SHP77 (cell line): ENCODE measurements at regions not wholly inside any gene's neighbourhood (a gene's known extent, or its start where the extent isn't known, plus 50 kb on each side); places are given as distances from the start of the nearest gene placed in this dataset.

ENCODE experiments used
- DNase-seq, 2 experiments: peaks; one replicate each; lab custom pipeline; 2025; lab: John Stamatoyannopoulos, UW

DNA sequence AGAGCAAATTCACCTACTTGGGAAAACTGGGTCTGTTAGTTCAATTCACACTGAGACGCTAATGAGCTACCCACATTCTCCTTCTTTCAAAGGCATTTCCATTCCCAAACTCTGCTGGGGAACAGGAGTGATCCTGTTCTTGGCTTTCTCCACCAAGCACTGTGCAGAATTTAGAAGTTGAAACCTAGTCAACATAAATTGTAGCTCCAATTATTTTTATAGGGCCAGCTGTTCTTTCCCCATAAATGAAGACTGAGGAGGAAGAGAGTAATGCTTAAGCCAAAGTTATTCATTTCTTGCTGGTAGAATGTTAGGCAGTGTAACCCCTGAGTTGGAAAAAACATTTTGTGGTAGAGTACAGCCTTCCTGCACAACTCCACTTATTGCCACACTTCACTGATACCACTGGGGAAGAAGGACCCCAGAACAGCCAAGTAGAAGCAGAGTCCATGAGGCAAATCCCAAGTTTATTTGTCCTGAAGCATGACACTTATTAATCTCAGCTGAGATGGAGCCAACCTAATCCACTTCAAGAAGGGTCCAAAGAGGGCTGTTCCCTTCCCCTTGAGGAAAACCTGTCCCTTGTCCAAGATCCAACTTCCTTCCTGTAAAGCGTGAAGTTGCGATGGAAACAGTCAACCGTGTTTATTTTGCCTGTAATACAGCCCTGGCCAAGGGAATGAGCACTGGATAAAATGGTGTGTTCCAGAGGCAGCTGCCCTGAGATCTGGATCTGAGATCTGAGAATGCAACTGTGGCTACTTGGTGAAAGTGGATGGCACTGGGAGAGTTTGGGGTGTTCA lies 151.8 kb downstream of the TBX5 start:
- no peak for DNase-seq

DNA sequence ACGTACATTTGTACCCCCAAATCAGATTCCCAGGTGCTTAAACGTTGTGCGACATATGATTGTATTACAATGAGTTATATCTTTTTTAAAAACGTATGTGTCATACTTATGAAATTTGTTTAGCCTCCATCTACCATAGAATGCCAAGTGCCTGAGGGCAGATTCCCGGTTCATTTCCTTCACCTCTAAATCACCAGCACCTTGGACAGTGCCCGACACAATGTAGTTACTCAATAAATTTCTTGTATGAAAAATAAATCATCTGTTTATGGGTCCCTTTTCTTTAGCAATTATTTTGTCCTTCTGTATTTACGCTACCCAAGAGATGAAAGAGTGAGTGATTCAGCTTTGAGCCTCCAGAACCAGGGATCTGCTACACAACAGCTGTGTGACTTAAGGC lies 157.4 kb downstream of the TBX5 start:
- no peak for DNase-seq

DNA sequence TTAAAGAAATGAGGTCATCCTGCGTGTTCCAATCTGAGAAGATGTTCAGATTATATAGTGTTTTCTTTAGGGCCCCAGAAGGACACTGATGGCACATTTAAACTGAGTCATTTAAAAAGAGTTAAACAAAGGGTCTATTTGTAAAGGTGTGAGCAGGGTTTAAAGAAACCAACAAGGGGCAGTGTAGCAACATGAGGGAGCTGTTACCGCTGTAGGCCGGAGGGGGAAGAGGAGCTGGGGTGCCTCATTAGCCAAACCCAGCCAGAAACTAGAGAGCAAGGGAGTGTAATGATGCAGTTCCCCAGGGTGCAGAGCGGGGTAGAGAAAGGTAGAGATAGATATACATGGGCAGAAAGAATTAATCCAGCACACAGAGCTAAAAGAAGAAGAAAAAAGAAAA lies 160.4 kb downstream of the TBX5 start:
- no peak for DNase-seq

DNA sequence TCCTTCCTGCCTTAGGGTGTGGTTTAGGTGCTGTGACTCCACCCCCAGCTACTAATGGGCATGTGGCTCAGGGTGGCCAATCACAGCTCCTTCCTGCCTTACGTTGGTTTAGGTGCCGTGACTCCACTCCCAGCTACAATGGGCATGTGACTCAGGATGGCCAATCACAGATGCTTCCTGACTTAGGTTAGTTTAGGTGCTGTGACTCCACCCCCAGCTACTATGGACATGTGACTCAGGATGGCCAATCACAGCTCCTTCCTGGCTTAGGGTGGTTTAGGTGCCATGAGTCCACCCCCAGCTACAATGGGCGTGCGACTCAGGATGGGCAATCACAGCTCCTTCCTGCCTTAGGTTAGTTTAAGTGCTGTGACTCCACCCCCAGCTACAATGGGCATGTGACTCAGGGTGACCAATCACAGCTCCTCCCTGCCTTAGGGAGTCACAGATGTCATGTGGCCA lies 163.9 kb downstream of the TBX5 start:
- DNase-seq = no peak

DNA sequence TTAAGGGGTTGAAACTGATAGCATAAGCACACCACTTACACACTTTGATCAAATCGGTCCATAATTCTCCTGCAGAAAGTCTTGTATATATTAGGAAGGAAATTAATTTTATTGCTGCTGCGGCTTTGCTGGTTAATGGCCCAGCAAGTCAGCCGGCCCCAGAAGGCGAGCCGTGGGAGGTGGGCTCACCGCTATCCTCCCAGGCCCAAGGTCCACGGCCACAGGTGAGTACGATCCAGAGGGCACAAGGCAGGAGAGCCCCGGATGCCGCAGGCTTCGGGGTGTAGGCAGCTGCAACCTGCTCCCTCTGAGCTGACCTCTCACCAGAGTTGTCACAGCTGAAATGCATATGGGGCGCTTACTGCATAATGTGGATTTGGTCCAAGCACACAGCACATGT lies 165.7 kb downstream of the TBX5 start:
- no peak for DNase-seq

DNA sequence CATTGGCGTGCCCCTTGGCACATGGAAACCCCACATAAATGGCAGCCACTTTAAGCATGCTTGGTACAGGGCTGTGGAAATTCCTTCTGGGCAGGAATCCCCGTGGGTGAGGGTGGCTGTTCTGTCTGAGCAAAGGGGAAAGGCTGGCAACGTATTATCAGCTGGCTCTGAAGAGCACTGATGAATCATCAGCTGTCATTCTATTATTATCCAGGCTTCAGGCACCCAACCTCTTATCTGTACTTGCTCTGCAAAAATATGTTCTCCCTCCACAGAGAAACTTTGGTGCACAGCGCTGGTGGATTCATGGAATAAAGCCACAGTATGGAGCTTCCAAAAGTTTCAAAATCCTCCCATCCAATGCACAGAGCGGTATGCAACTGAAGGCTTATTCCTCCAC lies 167.1 kb downstream of the TBX5 start:
- DNase-seq = no peak

DNA sequence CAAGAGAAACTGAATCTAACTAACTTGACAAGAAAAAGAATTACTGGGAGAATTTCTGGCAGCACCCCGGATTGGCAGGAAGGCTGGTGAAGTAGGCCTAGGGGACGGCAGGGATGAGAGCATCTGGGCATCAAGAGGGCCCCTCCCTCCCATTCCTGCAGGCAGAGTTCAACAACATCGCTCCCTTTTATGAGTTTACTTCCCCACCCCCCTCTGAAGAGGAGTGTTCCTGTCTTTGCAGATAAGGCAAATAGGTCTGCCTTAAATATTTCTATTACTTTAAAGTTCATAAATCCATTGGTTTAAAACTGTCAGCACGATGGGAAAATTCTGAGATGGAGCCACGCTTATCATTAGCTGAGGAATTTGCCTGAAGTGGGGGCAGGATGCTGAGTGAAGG lies 168.7 kb downstream of the TBX5 start:
- DNase-seq = no peak

DNA sequence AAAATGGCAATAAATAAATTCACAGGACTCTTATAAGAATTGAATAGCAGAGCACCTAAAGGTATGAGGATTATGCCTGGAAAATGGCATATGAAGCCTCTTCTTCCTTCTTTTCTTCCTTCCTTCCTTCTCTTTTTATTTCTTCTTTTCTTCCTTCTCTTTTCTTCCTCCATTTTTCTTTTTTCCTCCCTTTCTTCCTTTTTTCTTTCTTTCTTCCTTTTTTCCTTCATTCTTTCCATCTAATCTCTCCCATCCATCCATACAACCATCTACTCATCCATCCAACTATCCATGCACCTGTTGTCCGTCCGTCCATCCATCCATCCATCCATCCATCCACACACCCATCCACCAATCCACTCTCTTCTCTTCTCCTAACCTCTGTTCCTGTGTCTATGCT lies 173.8 kb downstream of the TBX5 start:
- no peak for DNase-seq

DNA sequence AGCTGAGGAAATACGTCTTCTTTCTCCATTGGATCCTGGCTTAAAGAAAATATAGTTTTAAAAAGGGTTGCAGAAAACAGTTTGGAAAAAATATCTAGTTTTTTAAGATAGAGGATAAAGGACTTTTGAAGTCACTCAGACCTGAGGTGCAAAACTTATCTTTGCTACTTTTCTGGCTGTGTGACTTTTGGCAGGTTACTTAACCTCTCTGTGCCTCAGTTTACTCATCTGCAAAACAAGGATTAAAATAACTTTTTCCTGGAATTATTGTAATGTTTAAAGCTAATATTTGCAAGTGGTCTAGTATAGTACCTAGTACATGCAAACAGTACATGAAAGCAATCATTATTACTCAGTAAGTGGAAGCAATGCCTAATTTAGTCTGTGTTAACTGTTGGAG lies 176.8 kb downstream of the TBX5 start:
- DNase-seq = no peak

DNA sequence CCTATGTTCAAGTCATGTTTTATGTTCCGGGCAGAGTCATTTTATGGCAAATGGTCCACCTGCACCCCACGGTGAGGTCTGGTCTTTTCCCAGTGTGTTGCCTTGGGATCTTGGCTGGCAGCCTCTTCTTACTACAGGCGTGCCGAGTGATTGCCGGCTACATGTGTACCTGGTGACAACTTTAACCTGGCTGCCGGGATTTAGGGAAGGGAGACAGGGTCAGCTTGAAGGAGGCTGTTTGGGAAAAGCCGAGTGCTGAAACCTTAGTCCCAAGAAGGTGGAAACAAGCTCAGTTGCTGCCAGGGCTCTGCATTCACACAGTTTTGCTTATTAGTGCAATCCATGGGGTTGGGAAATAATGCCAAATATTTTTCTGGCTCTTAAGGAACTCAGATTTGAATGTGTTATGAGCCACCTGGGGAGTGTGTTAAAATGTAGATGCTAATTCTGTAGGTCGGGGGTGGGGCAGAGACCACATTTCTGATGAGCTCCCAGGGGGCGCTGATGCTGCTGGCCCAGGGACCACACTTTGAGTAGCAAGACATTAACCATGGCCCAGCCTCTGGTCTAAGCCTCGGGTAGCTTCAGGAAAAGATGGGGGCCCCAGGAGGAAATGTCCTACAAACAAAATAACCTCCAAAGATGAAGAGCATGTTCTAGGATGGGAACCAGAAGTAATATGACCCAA lies 179.6 kb downstream of the TBX5 start:
- DNase-seq = no peak

DNA sequence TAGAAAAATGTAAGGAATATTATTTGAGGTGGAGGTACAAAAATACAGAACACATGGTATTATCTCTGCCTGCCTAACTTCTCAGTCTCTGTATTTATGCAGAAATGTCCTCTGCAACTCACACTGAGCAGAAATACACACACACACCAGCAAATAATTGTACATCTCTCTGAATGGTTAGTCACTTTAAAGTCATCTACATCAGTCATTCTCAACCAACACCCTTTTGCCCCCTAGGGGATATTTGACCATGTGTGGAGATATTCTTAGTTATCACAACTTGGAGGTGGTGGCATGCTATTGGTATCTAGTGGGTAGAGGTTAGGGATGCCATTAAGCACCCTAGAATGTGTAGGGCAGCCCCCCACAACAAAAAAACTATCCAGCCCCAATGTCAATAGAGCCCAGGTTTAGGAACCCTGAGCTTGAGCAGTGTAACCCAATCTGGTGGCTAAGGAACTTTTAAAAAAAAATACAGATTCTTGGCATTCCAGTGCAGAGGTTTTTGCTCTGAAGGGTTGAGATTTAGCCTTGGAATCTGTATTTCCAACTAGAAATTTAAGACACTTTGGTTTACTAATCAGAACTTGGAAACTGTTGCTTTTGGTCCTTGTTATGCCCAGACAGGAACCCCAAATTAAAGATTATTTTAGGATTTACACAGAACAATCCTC lies 183.8 kb downstream of the TBX5 start:
- no peak for DNase-seq

DNA sequence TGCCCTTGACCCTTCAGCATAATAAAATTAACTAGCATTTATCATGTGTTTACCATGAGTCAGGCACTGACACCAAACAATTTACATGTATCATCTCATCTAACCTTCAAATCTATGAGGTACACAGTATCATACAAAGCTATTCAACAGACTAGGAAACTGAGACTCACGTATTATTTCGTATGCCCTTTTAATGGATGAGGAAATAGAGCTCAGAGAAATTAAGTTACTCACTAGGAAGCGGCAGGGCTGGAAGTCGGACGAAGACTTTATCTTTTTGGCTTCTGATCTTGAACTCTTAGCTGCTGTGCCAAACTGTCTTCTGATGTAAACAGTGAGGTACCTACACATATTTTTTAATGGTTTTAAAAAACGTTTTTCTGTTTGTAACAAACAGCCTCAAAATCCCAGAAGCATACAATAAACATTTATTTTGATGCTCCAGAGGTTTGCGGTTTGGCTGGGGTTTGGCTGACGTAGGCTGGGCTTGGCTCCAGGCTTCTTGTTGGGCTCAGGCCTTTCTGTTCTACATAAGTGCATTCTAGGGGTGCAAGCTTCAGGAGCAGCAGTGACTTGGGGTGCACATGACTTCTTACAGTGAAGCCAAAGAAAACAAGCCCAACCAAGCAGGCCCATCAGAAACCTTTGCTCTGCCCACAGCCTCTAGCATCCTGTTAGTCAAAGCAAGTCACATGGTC lies 184.7 kb downstream of the TBX5 start:
- no peak for DNase-seq

DNA sequence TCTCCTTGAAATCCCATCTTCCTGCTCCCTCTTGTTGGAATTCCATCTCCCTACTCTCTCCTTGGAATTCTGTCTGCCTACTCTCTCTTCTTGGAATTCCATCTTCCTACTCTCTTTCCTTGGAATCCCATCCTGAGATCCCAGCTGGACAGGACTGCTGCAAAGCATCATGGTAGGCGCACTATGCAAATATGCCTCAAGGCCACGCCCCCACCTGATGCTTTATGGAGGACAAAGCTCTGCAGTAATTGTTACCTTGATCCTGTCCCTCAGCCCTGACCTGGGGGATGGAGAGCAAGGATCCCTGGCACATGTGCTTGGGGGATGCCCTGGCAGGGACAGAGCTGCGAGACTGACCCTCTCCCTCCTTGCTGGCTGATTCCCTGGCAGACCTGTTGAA lies 185.6 kb downstream of the TBX5 start:
- DNase-seq = no peak

DNA sequence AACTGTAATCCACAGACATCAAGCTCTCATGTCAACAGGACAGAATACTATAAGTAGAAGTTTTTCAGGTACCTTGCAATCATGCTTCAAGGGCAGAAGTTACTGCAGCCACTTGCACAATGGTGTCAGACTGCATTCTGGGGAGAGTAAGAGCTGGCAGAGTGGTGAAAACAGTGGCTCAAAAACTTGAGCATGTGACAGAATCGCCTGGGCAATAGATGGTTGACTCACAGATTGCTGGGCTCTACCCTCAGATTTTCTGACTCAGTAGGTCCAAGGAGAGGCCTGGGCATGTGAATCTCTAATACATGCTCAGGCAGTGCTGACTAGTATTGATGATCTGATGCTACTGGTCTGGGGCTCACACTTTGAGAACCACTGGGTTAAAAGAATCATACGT lies 187.8 kb downstream of the TBX5 start:
- DNase-seq = no peak

DNA sequence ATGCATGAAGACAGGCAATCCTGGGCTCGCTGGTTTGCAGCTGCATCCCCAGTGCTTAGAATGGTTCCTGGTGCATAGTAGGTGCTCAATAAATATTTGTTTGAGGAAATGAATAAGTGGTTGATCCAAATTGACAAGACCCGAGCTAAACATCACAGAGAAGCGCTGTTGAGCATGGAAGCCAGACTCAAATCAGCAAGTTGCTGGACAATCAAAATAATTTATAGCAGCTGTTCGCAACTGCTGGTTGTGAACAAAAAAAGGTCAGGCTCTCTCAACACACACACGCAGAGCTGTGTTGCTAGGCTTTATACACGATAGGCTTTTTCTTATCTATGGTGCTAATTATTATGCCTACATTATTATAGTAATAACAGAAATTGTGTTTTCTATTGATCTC lies 190.2 kb downstream of the TBX5 start:
- no peak for DNase-seq

DNA sequence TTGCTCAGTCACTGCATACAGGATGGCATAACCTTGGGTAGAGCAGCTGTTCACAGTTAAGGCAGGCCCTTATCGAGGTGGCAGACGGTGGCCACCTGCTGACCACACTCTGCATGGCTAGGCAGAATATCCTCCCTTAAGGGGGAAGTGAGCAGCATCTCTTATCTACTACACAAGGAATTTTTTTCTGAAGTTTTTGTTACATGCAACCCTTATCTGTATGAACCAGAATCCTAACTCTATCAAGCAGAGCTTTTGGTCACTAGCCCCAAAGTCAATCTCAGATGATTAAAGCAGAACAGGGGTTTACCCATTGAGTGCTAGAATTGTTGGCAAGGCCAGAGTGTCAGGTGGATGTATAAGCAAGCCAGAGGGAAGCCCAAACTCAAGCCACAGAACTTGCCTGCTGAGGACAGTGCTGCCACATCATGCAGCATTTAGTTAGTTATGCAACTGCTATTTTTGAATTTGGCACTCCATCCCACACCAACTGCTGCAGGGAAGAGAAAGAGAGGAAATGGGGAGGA lies 192.8 kb downstream of the TBX5 start:
- peak; percentile 38 to 66 for DNase-seq

DNA sequence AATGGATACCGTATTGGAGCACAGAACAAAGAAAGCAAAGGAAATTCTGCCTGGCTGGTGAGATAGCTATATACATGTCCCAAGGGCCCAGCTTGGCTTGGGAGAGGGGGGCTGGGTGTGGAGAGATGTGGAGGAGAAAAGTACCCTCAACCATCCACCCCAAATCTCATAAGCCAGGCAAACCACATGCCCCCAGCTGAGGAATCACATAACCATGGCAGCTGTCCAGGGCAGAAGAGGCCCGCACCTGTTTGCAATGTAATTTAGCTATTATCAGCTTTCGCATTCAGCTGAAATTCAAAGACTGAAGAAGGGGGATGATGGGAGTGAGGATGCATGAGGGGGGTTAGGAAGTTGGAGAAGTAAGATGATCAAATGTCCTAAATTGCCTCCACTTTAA lies 196.1 kb downstream of the TBX5 start:
- DNase-seq = peak; percentile 19 to 28

DNA sequence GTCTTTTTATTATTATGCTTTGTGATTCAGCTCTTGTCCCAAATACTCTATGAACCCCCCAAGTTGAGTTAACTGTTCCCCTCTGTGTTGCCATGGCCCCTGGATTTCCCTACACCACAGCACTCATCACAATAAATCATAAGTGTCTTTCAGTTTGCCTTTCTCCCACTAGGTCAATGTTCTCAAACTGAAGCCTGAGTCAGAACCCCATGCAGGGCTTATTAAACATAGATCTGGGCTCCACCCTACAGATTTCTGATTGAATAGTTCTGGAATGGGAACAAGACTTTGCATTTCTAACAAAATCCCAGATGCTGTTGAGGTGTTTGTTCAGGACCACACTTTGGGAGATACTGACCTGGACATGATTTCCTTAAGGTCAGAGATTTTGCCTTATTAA lies 199.4 kb downstream of the TBX5 start:
- no peak for DNase-seq

DNA sequence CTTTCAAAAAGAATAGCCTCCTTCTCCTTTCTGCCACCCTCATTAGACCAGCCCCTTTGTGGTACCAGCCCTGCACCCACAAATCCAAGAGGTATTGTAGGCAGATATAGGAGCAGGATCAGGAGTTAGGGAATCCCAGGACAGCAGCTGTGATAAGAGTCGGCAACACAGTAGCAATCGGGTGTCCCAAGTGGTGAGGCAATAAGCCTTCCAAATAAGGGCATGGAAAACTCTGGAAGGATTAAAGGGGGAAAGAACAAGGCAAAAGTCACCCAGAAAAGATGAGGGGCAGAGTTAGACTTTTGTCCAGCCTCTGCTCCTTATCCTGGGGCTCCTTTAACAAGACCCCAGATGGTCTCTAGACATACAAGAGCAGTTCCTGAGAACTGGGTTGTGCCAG lies 204.2 kb downstream of the TBX5 start:
- no peak for DNase-seq

DNA sequence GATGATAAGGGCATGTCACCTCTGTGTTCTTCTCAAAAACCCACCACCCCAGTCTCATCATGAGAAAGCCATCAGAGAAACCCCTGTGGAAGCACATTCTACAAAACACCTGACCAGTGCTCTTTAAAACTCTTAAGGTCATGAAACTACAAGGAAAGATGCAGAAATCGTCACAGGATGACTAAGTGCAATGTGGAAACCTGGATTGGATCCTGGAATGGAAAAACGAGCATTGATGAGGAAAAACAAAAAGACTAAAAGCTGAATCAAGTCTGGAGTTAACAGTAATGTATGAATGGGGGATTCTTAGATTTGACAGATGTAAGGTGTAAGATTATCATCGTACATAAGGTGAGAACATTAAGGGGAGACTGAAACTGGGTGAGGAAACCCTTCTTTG lies 211.0 kb downstream of the TBX5 start:
- DNase-seq = no peak

DNA sequence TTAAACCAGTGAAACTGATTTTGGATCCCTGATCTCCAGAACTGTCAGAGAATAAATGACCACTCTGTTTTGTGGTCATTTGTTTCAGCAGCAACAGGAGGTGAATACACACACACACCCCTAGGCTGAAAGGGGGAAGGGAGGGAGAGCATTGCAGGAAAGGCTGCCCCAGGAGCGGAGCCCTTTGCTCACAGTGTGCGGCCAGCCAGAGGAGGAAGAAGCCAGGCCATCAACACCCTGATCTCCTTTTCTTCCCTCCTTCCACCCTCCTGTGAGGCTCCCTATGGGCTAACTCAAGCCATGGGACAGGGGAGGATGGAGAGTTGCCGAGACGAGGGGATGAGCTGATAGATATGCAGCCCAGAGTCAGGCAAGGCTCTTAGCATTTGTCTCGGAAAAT lies 211.9 kb downstream of the TBX5 start:
- no peak for DNase-seq

DNA sequence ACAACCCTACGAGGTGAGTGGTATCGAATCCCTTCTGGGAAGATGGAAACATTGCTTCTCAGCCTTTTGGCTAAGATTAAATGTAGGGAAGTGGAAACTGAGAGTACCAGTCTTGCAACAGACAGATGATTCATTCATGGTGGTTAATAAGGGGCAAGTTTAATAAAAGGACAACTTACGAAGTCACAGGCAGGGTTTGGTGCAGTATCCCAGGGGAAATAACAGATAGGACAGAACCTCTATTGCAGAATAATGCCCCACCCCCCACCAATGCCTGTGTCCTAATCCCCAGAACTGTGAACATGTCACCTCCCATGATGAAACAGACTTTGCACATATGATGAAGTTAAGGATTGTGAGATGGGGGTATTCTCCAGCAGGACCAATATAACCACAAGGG lies 212.5 kb downstream of the TBX5 start:
- no peak for DNase-seq
